Erythroblast (primary cell): ENCODE measurements at regions not wholly inside any gene's neighbourhood (a gene's known extent, or its start where the extent isn't known, plus 50 kb on each side); places are given as distances from the start of the nearest gene placed in this dataset.

ENCODE experiments used
- GATA1 ChIP-seq: IDR thresholded peaks from 2 replicates; pipeline ENCODE4 v1.6.1; 2011; ENCODE audit warnings: low read depth, mild to moderate bottlenecking, control low read depth, low read length, moderate library complexity
- POLR2A ChIP-seq: IDR thresholded peaks from 2 replicates; pipeline ENCODE4 v1.6.1; 2011; ENCODE audit warnings: mild to moderate bottlenecking, low read length

DNA sequence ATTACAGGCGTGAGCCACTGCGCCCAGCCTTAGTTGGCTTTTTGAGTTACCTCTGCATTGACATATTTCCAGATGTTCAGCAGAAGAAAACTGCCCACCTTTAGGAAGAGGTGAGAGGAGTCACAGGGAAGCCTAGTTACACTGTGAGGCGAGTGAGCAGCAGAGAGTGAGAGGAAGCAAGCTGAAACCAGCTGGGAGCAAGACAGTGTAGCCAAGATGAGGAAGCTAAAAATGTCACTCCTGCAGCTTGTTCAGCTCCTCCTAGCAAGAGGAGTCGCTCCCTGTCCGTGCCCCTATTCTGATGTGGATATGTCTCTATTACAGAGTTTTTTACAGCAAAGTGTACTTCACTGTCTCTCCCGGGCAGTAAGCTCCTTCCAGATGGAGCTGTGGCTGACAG, 127.6 kb downstream of the GXYLT1 start:
- TF ChIP-seq POLR2A (no peak), GATA1 (no peak)
